ENCODE measurements at regions not wholly inside any gene's neighbourhood (a gene's known extent, or its start where the extent isn't known, plus 50 kb on each side); places are given as distances from the start of the nearest gene placed in this dataset.

DNA sequence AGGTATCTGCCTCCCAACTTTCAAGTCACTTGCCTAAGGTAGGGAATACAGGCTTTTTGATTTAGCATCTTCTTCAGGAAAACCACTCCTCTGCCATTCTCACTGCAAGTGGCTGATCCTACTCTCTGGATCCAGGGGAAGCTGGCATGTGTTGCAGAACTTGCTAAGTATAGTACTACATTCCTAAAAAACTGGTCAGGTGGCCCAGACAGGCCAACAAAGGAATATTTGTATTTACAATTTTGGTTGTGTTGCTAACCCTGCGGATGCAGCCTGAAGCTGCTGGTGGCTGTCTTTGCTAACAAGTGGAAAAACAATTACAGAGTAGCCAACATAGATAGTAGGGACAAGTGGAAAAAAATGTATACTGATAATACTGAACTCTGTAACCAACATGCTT lies 222.5 kb upstream of the STARD13 start:
- Histone ChIP-seq H3K9ac (ENCODE audit: low read length) (no peak overlapping the region), H2AK5ac (ENCODE audit: low read length, severe bottlenecking) (no peak overlapping the region), H3K4me2 (ENCODE audit: low read length, poor library complexity, severe bottlenecking) (no peak overlapping the region), H3K36me3 (ENCODE audit: control insufficient read depth in 1 of 2, insufficient read depth in 2 of 2, low read depth in 1 of 2, low read length in 2 of 2) (no peaks in the 10 kb centered on the region), H2BK12ac (ENCODE audit: low read length in 2 of 2) (no peak overlapping the region), H2BK120ac (ENCODE audit: low read depth, low read length) (no peak overlapping the region), H4K91ac (ENCODE audit: low read length) (no peak overlapping the region), H3K4me1 (ENCODE audit: control insufficient read depth, insufficient read depth, low read depth, low read length) (no peaks in the 10 kb centered on the region), H3K23ac (ENCODE audit: low read length in 2 of 2) (no peak overlapping the region), H2BK15ac (ENCODE audit: low read depth, poor library complexity, severe bottlenecking) (no peak overlapping the region), H3K4me3 (ENCODE audit: insufficient read depth in 1 of 2, low read depth in 1 of 2, low read length in 2 of 2) (no peak overlapping the region), H3K14ac (ENCODE audit: low read length in 2 of 2) (no peak overlapping the region), H3K9me3 (ENCODE audit: control insufficient read depth, low read length) (no peaks in the 10 kb centered on the region), H3K79me1 (replicated peaks; ENCODE audit: low read length, poor library complexity, severe bottlenecking) (no peaks in the 10 kb centered on the region), H3K18ac (ENCODE audit: low read depth in 1 of 2, low read length in 2 of 2) (no peak overlapping the region), H3K27ac (ENCODE audit: low read length, poor library complexity, severe bottlenecking) (no peak overlapping the region), H3K4ac (ENCODE audit: low read depth in 1 of 2, low read length in 2 of 2) (no peak overlapping the region), H2BK5ac (ENCODE audit: low read depth, low read length, poor library complexity, severe bottlenecking) (no peak overlapping the region), H3K27me3 (ENCODE audit: control insufficient read depth in 1 of 2, insufficient read depth in 1 of 2, low read length in 2 of 2) (no peaks in the 10 kb centered on the region), H4K8ac (ENCODE audit: low read length) (no peak overlapping the region), H2AFZ (ENCODE audit: low read depth, low read length) (no peak overlapping the region)
- WGBS: 100% methylated on average over 1 of the region's 1 CpG
- no peak for DNase-seq

DNA sequence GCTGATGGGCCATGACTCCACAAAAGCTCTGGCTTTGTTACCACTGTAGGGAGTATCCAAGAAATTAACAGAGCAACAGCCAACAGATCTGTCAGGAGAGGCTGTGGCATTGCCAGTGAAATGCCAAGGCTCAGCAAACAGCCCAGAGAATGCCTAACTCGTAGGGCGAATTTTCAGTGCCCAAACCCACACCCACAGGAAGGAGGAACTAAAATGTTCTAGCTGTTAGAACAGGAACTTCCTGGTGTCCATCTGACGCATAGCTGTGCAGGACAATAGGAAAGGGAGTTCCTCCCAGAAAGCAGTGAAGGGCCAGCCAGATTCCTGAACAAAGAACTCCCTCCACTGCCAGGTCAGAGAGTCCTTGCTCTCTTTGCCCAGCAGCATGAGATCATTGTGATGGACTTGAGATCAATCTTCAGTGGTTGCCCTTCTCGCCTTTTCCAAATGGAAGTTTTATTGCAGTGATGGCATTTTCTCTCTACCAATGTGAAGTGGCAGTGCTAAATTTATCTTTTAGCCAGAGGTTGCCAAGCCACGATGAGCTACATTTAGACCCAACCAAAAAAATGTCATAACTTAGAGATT lies 224.2 kb upstream of the STARD13 start:
- Histone ChIP-seq H3K14ac (ENCODE audit: low read length in 2 of 2) (peak overlapping the region in 1 of 2 experiments; percentile 79), H3K4me2 (ENCODE audit: low read length, poor library complexity, severe bottlenecking) (no peak overlapping the region), H3K36me3 (ENCODE audit: control insufficient read depth in 1 of 2, insufficient read depth in 2 of 2, low read depth in 1 of 2, low read length in 2 of 2) (no peaks in the 10 kb centered on the region), H3K4ac (ENCODE audit: low read depth in 1 of 2, low read length in 2 of 2) (peak overlapping the region in 1 of 2 experiments; percentile 2), H2BK12ac (ENCODE audit: low read length in 2 of 2) (peak overlapping the region; percentile 46 to 80), H3K9ac (ENCODE audit: low read length) (peak overlapping the region; percentile 66), H2AK5ac (ENCODE audit: low read length, severe bottlenecking) (no peak overlapping the region), H2BK5ac (ENCODE audit: low read depth, low read length, poor library complexity, severe bottlenecking) (no peak overlapping the region), H3K4me3 (ENCODE audit: insufficient read depth in 1 of 2, low read depth in 1 of 2, low read length in 2 of 2) (no peak overlapping the region), H4K8ac (ENCODE audit: low read length) (peak overlapping the region; percentile 46), H3K9me3 (ENCODE audit: control insufficient read depth, low read length) (no peaks in the 10 kb centered on the region), H4K91ac (ENCODE audit: low read length) (peak overlapping the region; percentile 41), H3K4me1 (ENCODE audit: control insufficient read depth, insufficient read depth, low read depth, low read length) (peaks cover 3% of the 10 kb centered on the region), H3K23ac (ENCODE audit: low read length in 2 of 2) (no peak overlapping the region), H3K27ac (ENCODE audit: low read length, poor library complexity, severe bottlenecking) (no peak overlapping the region), H2BK15ac (ENCODE audit: low read depth, poor library complexity, severe bottlenecking) (no peak overlapping the region), H2BK120ac (ENCODE audit: low read depth, low read length) (no peak overlapping the region), H3K27me3 (ENCODE audit: control insufficient read depth in 1 of 2, insufficient read depth in 1 of 2, low read length in 2 of 2) (no peaks in the 10 kb centered on the region), H3K18ac (ENCODE audit: low read depth in 1 of 2, low read length in 2 of 2) (peak overlapping the region; percentile 34 to 50), H2AFZ (ENCODE audit: low read depth, low read length) (peak overlapping the region; percentile 74), H3K79me1 (replicated peaks; ENCODE audit: low read length, poor library complexity, severe bottlenecking) (no peaks in the 10 kb centered on the region)
- DNase-seq: peak; percentile 43
- WGBS: 91% methylated on average over 5 of the region's 5 CpGs

DNA sequence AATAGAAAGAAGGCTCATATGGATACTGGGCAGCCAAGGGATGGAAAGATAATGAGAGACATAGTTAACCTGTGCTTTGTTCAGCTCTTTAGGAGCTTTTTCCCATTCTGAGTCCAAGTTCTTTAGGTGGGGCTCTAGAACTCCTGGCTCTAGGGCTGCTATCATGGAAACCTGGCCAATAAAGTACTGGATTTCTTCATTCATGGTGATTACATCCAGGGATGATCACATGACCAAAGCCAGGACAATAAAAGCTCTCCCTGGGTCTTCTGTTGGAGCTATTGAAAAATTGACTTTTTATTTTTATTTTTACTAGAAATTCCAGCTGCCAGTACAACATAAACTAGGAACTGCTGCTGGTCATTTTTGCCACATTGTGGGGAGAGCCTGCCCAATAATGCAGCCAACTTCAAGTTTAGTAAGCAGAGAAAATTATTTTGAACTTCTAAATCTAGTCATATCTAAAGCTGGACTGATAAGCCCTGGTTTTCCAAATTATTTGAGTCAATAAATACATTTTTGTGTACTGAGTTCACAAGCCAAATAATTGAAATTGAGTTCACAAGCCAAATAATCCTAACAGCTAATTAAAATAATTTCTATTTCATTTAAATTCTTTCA lies 224.9 kb upstream of the STARD13 start:
- Histone ChIP-seq H3K4me3 (ENCODE audit: insufficient read depth in 1 of 2, low read depth in 1 of 2, low read length in 2 of 2) (no peak overlapping the region), H3K4ac (ENCODE audit: low read depth in 1 of 2, low read length in 2 of 2) (no peak overlapping the region), H2AFZ (ENCODE audit: low read depth, low read length) (no peak overlapping the region), H3K79me1 (replicated peaks; ENCODE audit: low read length, poor library complexity, severe bottlenecking) (no peaks in the 10 kb centered on the region), H2BK5ac (ENCODE audit: low read depth, low read length, poor library complexity, severe bottlenecking) (no peak overlapping the region), H3K36me3 (ENCODE audit: control insufficient read depth in 1 of 2, insufficient read depth in 2 of 2, low read depth in 1 of 2, low read length in 2 of 2) (no peaks in the 10 kb centered on the region), H3K4me2 (ENCODE audit: low read length, poor library complexity, severe bottlenecking) (no peak overlapping the region), H3K23ac (ENCODE audit: low read length in 2 of 2) (no peak overlapping the region), H3K9me3 (ENCODE audit: control insufficient read depth, low read length) (no peaks in the 10 kb centered on the region), H3K4me1 (ENCODE audit: control insufficient read depth, insufficient read depth, low read depth, low read length) (peaks cover 3% of the 10 kb centered on the region), H2BK12ac (ENCODE audit: low read length in 2 of 2) (no peak overlapping the region), H4K91ac (ENCODE audit: low read length) (no peak overlapping the region), H3K27me3 (ENCODE audit: control insufficient read depth in 1 of 2, insufficient read depth in 1 of 2, low read length in 2 of 2) (no peaks in the 10 kb centered on the region), H3K14ac (ENCODE audit: low read length in 2 of 2) (no peak overlapping the region), H3K18ac (ENCODE audit: low read depth in 1 of 2, low read length in 2 of 2) (no peak overlapping the region), H3K27ac (ENCODE audit: low read length, poor library complexity, severe bottlenecking) (no peak overlapping the region), H2BK15ac (ENCODE audit: low read depth, poor library complexity, severe bottlenecking) (no peak overlapping the region), H4K8ac (ENCODE audit: low read length) (no peak overlapping the region), H2AK5ac (ENCODE audit: low read length, severe bottlenecking) (no peak overlapping the region), H2BK120ac (ENCODE audit: low read depth, low read length) (no peak overlapping the region), H3K9ac (ENCODE audit: low read length) (peak overlapping the region; percentile 66)
- no peak for DNase-seq

DNA sequence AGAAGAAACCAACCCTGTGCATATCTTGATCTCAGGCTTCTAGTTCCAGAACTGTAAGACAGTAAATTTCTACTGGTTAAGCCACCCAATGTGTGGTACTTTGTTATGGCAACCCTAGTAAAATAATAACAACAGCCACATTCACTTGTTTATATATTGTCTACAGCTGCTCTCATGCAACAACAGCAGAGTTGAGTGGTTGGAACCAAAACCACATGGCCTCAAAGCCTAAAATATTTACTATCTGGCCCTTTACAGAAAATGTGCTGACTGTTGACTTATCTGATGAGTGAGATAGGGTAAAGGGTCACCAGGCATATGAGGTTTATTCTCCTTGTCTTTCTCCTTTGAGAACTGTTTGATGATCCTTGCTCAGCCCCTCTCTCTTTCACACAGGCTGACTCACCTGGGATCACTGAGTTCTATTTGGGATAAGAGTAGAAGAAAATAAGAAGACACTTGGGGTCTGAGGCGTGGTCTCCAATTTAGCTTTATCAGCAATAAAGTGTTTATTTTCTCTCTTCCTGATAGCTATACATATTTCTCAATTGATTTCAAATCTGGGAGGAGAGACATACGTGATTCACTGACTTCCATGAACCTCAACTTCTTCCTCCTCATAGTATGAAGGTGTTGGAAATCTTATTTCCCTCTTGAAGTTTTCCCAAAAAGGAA lies 227.5 kb upstream of the STARD13 start:
- H3K27me3 ChIP-seq (ENCODE audit: control insufficient read depth in 1 of 2, insufficient read depth in 1 of 2, low read length in 2 of 2): no peaks in the 10 kb centered on the region
- H3K18ac ChIP-seq (ENCODE audit: low read depth in 1 of 2, low read length in 2 of 2): no peak overlapping the region
- no peak overlapping the region for H4K91ac ChIP-seq (ENCODE audit: low read length)
- H2BK12ac ChIP-seq (ENCODE audit: low read length in 2 of 2): no peak overlapping the region
- DNase-seq: peak; percentile 98
- no peaks in the 10 kb centered on the region for H3K9me3 ChIP-seq (ENCODE audit: control insufficient read depth, low read length)
- no peak overlapping the region for H3K14ac ChIP-seq (ENCODE audit: low read length in 2 of 2)
- no peak overlapping the region for H3K4me3 ChIP-seq (ENCODE audit: insufficient read depth in 1 of 2, low read depth in 1 of 2, low read length in 2 of 2)
- WGBS: no CpG with 5 or more reads among the region's 2 CpGs
- H3K79me1 ChIP-seq (replicated peaks; ENCODE audit: low read length, poor library complexity, severe bottlenecking): no peaks in the 10 kb centered on the region
- H3K4me1 ChIP-seq (ENCODE audit: control insufficient read depth, insufficient read depth, low read depth, low read length): peaks cover 3% of the 10 kb centered on the region
- H2AK5ac ChIP-seq (ENCODE audit: low read length, severe bottlenecking): no peak overlapping the region
- H3K23ac ChIP-seq (ENCODE audit: low read length in 2 of 2): no peak overlapping the region
- H2BK120ac ChIP-seq (ENCODE audit: low read depth, low read length): no peak overlapping the region
- H4K8ac ChIP-seq (ENCODE audit: low read length): no peak overlapping the region
- H2BK15ac ChIP-seq (ENCODE audit: low read depth, poor library complexity, severe bottlenecking): no peak overlapping the region
- no peak overlapping the region for H3K4ac ChIP-seq (ENCODE audit: low read depth in 1 of 2, low read length in 2 of 2)
- H3K27ac ChIP-seq (ENCODE audit: low read length, poor library complexity, severe bottlenecking): no peak overlapping the region
- no peak overlapping the region for H3K9ac ChIP-seq (ENCODE audit: low read length)
- H2BK5ac ChIP-seq (ENCODE audit: low read depth, low read length, poor library complexity, severe bottlenecking): no peak overlapping the region
- no peak overlapping the region for H2AFZ ChIP-seq (ENCODE audit: low read depth, low read length)
- H3K4me2 ChIP-seq (ENCODE audit: low read length, poor library complexity, severe bottlenecking): no peak overlapping the region
- no peaks in the 10 kb centered on the region for H3K36me3 ChIP-seq (ENCODE audit: control insufficient read depth in 1 of 2, insufficient read depth in 2 of 2, low read depth in 1 of 2, low read length in 2 of 2)
